Medulla oblongata (tissue), 1 donor: ENCODE measurements at regions not wholly inside any gene's neighbourhood (a gene's known extent, or its start where the extent isn't known, plus 50 kb on each side); places are given as distances from the start of the nearest gene placed in this dataset.
"Not testable (repeated sequence)": the region's sequence is repeated elsewhere in the genome, so short reads cannot be mapped to it uniquely, and the experiment has no call there.

Source experiments
- DNase-seq: peaks from one replicate; pipeline ENCODE4 v3.0.0-alpha.2; 2015; ENCODE audit errors: extremely low spot score

- no peak for DNase-seq
Measured at GRCh38 chr4:188934320-188934962, 795.2 kb downstream of the TRIML1 start.

- no peak for DNase-seq
Measured at GRCh38 chr4:188941524-188942119, 802.4 kb downstream of the TRIML1 start.

- DNase-seq, result no peak
Measured at GRCh38 chr4:188942606-188943005, 803.4 kb downstream of the TRIML1 start.

GRCh38 chr4:188949596-188949995 lies 810.4 kb downstream of the TRIML1 start:
- DNase-seq, result no peak

GRCh38 chr4:188955066-188955465 lies 815.8 kb downstream of the TRIML1 start:
- no peak for DNase-seq

GRCh38 chr4:188956566-188956965 lies 817.3 kb downstream of the TRIML1 start:
- no peak for DNase-seq

- DNase-seq, result no peak
Measured at GRCh38 chr4:188958346-188958745, 819.1 kb downstream of the TRIML1 start.

- DNase-seq, result no peak
Measured at GRCh38 chr4:188959424-188959823, 820.2 kb downstream of the TRIML1 start.

GRCh38 chr4:188960411-188961093 lies 821.3 kb downstream of the TRIML1 start:
- DNase-seq, result no peak

- peak; percentile 20 for DNase-seq
Measured at GRCh38 chr4:188971125-188971524, 831.9 kb downstream of the TRIML1 start.

GRCh38 chr4:188975271-188975670 lies 836.0 kb downstream of the TRIML1 start:
- DNase-seq, result no peak

- peak; percentile 27 for DNase-seq
Measured at GRCh38 chr4:188976644-188977115, 837.4 kb downstream of the TRIML1 start.

GRCh38 chr4:188977232-188977631 lies 838.0 kb downstream of the TRIML1 start:
- not testable (repeated sequence) for DNase-seq

GRCh38 chr4:188984518-188984917 lies 845.3 kb downstream of the TRIML1 start:
- DNase-seq, result no peak

GRCh38 chr4:188986271-188986689 lies 847.0 kb downstream of the TRIML1 start:
- no peak for DNase-seq

GRCh38 chr4:188987011-188987410 lies 847.8 kb downstream of the TRIML1 start:
- DNase-seq, result no peak

GRCh38 chr4:188988131-188988530 lies 848.9 kb downstream of the TRIML1 start:
- DNase-seq, result no peak

GRCh38 chr4:188989371-188989770 lies 850.1 kb downstream of the TRIML1 start:
- DNase-seq, result no peak

- no peak for DNase-seq
Measured at GRCh38 chr4:188992706-188993105, 853.5 kb downstream of the TRIML1 start.

- no peak for DNase-seq
Measured at GRCh38 chr4:188993871-188994270, 854.6 kb downstream of the TRIML1 start.

GRCh38 chr4:189001283-189001970 lies 862.2 kb downstream of the TRIML1 start:
- DNase-seq, result no peak

- no peak for DNase-seq
Measured at GRCh38 chr4:189001971-189002450, 862.8 kb downstream of the TRIML1 start.
